ENCODE measurements at regions not wholly inside any gene's neighbourhood (a gene's known extent, or its start where the extent isn't known, plus 50 kb on each side); places are given as distances from the start of the nearest gene placed in this dataset.

DNA sequence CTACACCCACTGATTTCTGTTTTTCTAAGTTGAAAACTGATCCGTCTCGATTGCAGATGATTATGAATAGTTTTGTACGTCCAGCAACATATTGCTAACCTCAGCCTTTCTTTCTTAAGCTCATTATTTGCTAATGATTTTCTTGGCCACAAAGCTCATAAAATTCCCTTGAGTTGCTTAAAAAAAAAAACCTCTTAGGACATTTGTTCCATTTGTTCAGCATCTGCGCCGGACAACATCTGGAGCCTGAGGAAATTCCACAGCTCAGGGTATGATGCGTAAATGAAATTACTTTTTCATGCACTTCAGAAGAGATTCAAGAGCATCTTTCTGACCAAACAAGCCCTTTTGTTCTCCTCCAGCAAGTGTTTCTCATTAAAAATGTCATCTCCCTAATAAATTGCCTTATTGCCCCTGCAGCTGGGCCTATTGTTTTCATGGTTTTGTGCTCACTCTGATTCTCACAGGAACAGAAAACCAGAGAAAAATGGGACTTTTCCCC lies 249.1 kb upstream of the MCTP2 start:
- Histone ChIP-seq H4K91ac (ENCODE audit: low read depth, low read length) (no peak overlapping the region), H3K9me3 (ENCODE audit: insufficient read depth, low read depth, low read length) (no peaks in the 10 kb centered on the region), H3K79me2 (ENCODE audit: control insufficient read depth, insufficient read depth, low read length, poor library complexity) (no peaks in the 10 kb centered on the region), H3K4ac (ENCODE audit: low read depth, low read length) (no peak overlapping the region), H3K9ac (ENCODE audit: low read length) (no peak overlapping the region), H2BK5ac (ENCODE audit: low read depth, low read length, poor library complexity) (no peak overlapping the region), H3K27ac (ENCODE audit: low read depth, low read length) (no peak overlapping the region), H3K4me2 (ENCODE audit: low read length) (no peak overlapping the region), H3K4me3 (ENCODE audit: low read depth, low read length) (no peak overlapping the region), H3K27me3 (ENCODE audit: insufficient read depth, low read length) (no peaks in the 10 kb centered on the region), H2BK120ac (ENCODE audit: insufficient read depth, low read length, poor library complexity) (no peak overlapping the region), H3K14ac (ENCODE audit: low read length) (no peak overlapping the region), H2AK5ac (ENCODE audit: low read length) (no peak overlapping the region), H3K4me1 (ENCODE audit: control insufficient read depth in 1 of 2, insufficient read depth in 2 of 2, low read length in 2 of 2) (no peaks in the 10 kb centered on the region), H3K79me1 (ENCODE audit: low read length) (no peaks in the 10 kb centered on the region), H4K8ac (ENCODE audit: low read depth, low read length) (no peak overlapping the region), H3K18ac (ENCODE audit: low read length) (no peak overlapping the region), H2BK12ac (ENCODE audit: low read length) (no peak overlapping the region), H3K23ac (ENCODE audit: low read length) (no peak overlapping the region), H4K12ac (ENCODE audit: low read depth, low read length) (no peak overlapping the region), H2AFZ (ENCODE audit: insufficient read depth, low read length, poor library complexity) (no peak overlapping the region), H3K36me3 (ENCODE audit: control insufficient read depth in 1 of 2, insufficient read depth in 2 of 2, low read length in 2 of 2) (no peaks in the 10 kb centered on the region)
- no CpG with 5 or more reads among the region's 6 CpGs for WGBS (ENCODE audit: extremely low coverage, insufficient coverage, insufficient read length)
- DNase-seq: no peak

DNA sequence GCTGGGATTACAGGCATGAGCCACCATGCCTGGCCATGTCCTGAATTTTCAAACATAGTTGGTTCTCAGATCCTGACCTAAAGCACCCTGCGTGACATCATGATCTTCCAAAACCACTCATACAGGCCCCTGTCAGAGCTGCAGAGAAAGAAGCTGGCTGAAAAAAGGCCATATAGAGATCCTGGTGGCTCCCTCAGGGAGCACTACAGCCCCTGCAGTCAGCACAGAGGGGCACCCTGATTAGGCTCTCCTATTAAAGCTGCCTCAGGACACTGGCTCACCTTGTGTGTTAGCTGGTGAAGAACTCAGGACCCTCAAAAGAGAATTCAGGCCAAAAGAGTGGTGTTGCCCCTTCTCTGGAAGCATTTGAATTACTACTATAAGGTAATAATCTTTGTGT lies 249.7 kb upstream of the MCTP2 start:
- Histone ChIP-seq H3K18ac (ENCODE audit: low read length) (no peak overlapping the region), H3K79me2 (ENCODE audit: control insufficient read depth, insufficient read depth, low read length, poor library complexity) (no peaks in the 10 kb centered on the region), H4K8ac (ENCODE audit: low read depth, low read length) (no peak overlapping the region), H2BK5ac (ENCODE audit: low read depth, low read length, poor library complexity) (no peak overlapping the region), H3K9ac (ENCODE audit: low read length) (no peak overlapping the region), H3K27ac (ENCODE audit: low read depth, low read length) (no peak overlapping the region), H3K4me2 (ENCODE audit: low read length) (no peak overlapping the region), H3K4ac (ENCODE audit: low read depth, low read length) (no peak overlapping the region), H3K4me3 (ENCODE audit: low read depth, low read length) (no peak overlapping the region), H2BK120ac (ENCODE audit: insufficient read depth, low read length, poor library complexity) (no peak overlapping the region), H2BK12ac (ENCODE audit: low read length) (no peak overlapping the region), H3K36me3 (ENCODE audit: control insufficient read depth in 1 of 2, insufficient read depth in 2 of 2, low read length in 2 of 2) (no peaks in the 10 kb centered on the region), H3K4me1 (ENCODE audit: control insufficient read depth in 1 of 2, insufficient read depth in 2 of 2, low read length in 2 of 2) (no peaks in the 10 kb centered on the region), H3K9me3 (ENCODE audit: insufficient read depth, low read depth, low read length) (no peaks in the 10 kb centered on the region), H3K14ac (ENCODE audit: low read length) (no peak overlapping the region), H2AFZ (ENCODE audit: insufficient read depth, low read length, poor library complexity) (no peak overlapping the region), H3K27me3 (ENCODE audit: insufficient read depth, low read length) (no peaks in the 10 kb centered on the region), H2AK5ac (ENCODE audit: low read length) (no peak overlapping the region), H3K23ac (ENCODE audit: low read length) (no peak overlapping the region), H4K91ac (ENCODE audit: low read depth, low read length) (no peak overlapping the region), H3K79me1 (ENCODE audit: low read length) (no peaks in the 10 kb centered on the region), H4K12ac (ENCODE audit: low read depth, low read length) (no peak overlapping the region)
- no peak for DNase-seq
- no CpG with 5 or more reads among the region's 1 CpG for WGBS (ENCODE audit: extremely low coverage, insufficient coverage, insufficient read length)

DNA sequence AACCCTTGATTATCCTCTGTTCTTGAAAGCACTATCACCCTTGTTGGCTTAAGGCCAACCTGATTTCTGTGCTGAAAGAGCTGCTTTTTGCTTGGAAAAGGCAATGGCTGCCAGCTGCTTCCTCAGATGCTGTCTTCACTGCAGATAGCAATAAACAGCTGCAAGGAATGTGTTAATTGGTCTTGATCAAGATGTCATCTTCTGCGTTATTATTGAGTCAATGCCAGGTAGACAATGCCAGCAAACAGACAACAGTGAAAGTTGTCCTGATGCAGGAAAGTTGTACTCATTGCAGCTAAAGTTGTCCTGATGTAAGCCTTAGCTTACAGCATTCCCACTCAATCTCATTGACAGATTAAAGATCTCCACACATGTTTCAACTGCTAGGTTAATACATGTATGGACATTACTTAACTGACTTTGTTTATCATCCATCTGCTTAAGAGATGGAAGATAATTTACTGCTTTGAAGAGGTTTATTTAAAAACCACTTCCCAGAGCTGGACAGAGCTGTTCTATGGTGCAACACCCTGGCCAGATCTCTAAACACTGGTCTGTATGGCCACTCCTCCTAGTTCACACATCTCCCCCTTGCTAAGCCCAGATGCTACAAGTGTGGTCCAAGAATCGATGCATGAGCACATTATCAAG lies 251.0 kb upstream of the MCTP2 start:
- Histone ChIP-seq H3K18ac (ENCODE audit: low read length) (no peak overlapping the region), H4K8ac (ENCODE audit: low read depth, low read length) (no peak overlapping the region), H3K4me1 (ENCODE audit: control insufficient read depth in 1 of 2, insufficient read depth in 2 of 2, low read length in 2 of 2) (no peaks in the 10 kb centered on the region), H4K91ac (ENCODE audit: low read depth, low read length) (no peak overlapping the region), H2AK5ac (ENCODE audit: low read length) (no peak overlapping the region), H3K14ac (ENCODE audit: low read length) (no peak overlapping the region), H3K4me2 (ENCODE audit: low read length) (no peak overlapping the region), H3K23ac (ENCODE audit: low read length) (no peak overlapping the region), H3K4ac (ENCODE audit: low read depth, low read length) (no peak overlapping the region), H2BK5ac (ENCODE audit: low read depth, low read length, poor library complexity) (no peak overlapping the region), H3K9me3 (ENCODE audit: insufficient read depth, low read depth, low read length) (no peaks in the 10 kb centered on the region), H3K79me1 (ENCODE audit: low read length) (no peaks in the 10 kb centered on the region), H2BK12ac (ENCODE audit: low read length) (no peak overlapping the region), H3K4me3 (ENCODE audit: low read depth, low read length) (no peak overlapping the region), H3K79me2 (ENCODE audit: control insufficient read depth, insufficient read depth, low read length, poor library complexity) (no peaks in the 10 kb centered on the region), H3K9ac (ENCODE audit: low read length) (no peak overlapping the region), H4K12ac (ENCODE audit: low read depth, low read length) (no peak overlapping the region), H3K36me3 (ENCODE audit: control insufficient read depth in 1 of 2, insufficient read depth in 2 of 2, low read length in 2 of 2) (no peaks in the 10 kb centered on the region), H2BK120ac (ENCODE audit: insufficient read depth, low read length, poor library complexity) (no peak overlapping the region), H2AFZ (ENCODE audit: insufficient read depth, low read length, poor library complexity) (no peak overlapping the region), H3K27ac (ENCODE audit: low read depth, low read length) (no peak overlapping the region), H3K27me3 (ENCODE audit: insufficient read depth, low read length) (no peaks in the 10 kb centered on the region)
- no peak for DNase-seq
- no CpG with 5 or more reads among the region's 2 CpGs for WGBS (ENCODE audit: extremely low coverage, insufficient coverage, insufficient read length)

DNA sequence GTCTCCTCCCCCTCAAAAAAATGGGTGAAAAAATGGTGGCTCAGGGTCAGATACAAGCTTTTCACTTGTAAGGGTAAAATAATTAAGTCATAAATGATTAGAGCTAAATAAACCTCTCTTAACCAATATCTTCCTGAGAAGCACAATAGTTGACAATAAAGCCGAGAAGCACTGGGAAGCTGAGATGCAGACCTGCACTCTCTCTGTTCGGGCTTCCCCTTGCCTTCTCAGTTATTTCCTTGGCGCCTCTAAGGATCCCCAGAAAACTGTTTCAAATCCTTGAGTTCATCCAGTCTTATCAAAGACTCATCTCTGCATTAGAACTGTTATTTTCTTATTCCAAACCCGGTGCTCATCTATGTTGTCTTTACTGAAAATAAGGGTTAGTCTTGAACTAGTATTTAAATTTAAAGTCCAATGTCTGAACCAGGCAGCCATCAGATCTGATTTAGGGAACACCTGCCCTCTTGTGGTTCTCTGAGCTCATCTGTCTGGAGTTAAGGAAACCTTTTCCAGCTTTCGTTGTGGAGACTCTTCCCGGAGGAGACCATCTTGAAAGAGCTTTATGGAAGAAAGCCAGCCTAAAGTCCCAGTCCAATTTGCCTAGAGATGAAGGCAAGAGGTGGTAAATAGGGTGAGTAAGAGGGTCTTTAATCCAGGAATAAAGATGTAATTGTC lies 256.4 kb upstream of the MCTP2 start:
- no peak overlapping the region for H3K4ac ChIP-seq (ENCODE audit: low read depth, low read length)
- H3K4me3 ChIP-seq (ENCODE audit: low read depth, low read length): no peak overlapping the region
- H3K14ac ChIP-seq (ENCODE audit: low read length): no peak overlapping the region
- H2BK12ac ChIP-seq (ENCODE audit: low read length): no peak overlapping the region
- H3K4me1 ChIP-seq (ENCODE audit: control insufficient read depth in 1 of 2, insufficient read depth in 2 of 2, low read length in 2 of 2): no peaks in the 10 kb centered on the region
- no peaks in the 10 kb centered on the region for H3K9me3 ChIP-seq (ENCODE audit: insufficient read depth, low read depth, low read length)
- H3K79me2 ChIP-seq (ENCODE audit: control insufficient read depth, insufficient read depth, low read length, poor library complexity): no peaks in the 10 kb centered on the region
- no peak overlapping the region for H2AFZ ChIP-seq (ENCODE audit: insufficient read depth, low read length, poor library complexity)
- no peak overlapping the region for H4K91ac ChIP-seq (ENCODE audit: low read depth, low read length)
- H2BK5ac ChIP-seq (ENCODE audit: low read depth, low read length, poor library complexity): no peak overlapping the region
- H3K18ac ChIP-seq (ENCODE audit: low read length): no peak overlapping the region
- H3K9ac ChIP-seq (ENCODE audit: low read length): no peak overlapping the region
- H2AK5ac ChIP-seq (ENCODE audit: low read length): no peak overlapping the region
- no CpG with 5 or more reads among the region's 6 CpGs for WGBS (ENCODE audit: extremely low coverage, insufficient coverage, insufficient read length)
- no peak overlapping the region for H2BK120ac ChIP-seq (ENCODE audit: insufficient read depth, low read length, poor library complexity)
- H3K27ac ChIP-seq (ENCODE audit: low read depth, low read length): no peak overlapping the region
- H3K4me2 ChIP-seq (ENCODE audit: low read length): no peak overlapping the region
- no peak overlapping the region for H4K8ac ChIP-seq (ENCODE audit: low read depth, low read length)
- DNase-seq: peak; percentile 42 to 69
- H4K12ac ChIP-seq (ENCODE audit: low read depth, low read length): no peak overlapping the region
- no peaks in the 10 kb centered on the region for H3K36me3 ChIP-seq (ENCODE audit: control insufficient read depth in 1 of 2, insufficient read depth in 2 of 2, low read length in 2 of 2)
- no peaks in the 10 kb centered on the region for H3K27me3 ChIP-seq (ENCODE audit: insufficient read depth, low read length)
- H3K23ac ChIP-seq (ENCODE audit: low read length): no peak overlapping the region
- no peaks in the 10 kb centered on the region for H3K79me1 ChIP-seq (ENCODE audit: low read length)

Measured in trophoblast cell (in vitro differentiated cells and primary cell).